MCF 10A (cell line): ENCODE measurements at regions not wholly inside any gene's neighbourhood (a gene's known extent, or its start where the extent isn't known, plus 50 kb on each side); places are given as distances from the start of the nearest gene placed in this dataset.

Experiments
- BruUV-seq: library from RNA; stranded (reverse); fragments of 400-500 nt; replicated peaks from 2 replicates; lab custom pipeline; 2021; lab: Mats Ljungman, UMichigan
- CTCF ChIA-PET: fragments of 300-600 bp; sonication (Branson Sonifier 250); formaldehyde crosslinking; extraction: SDS; loops from one replicate; lab custom pipeline; 2021; ENCODE audit warnings: antibody characterized with exemption, inconsistent platforms; lab: Yijun Ruan, JAX
- POLR2A ChIA-PET: fragments of 300-600, 350-650 bp; sonication (Branson Sonifier 250); formaldehyde crosslinking; extraction: SDS; loops from one replicate; lab custom pipeline; 2020; ENCODE audit warnings: antibody characterized with exemption, inconsistent platforms; lab: Yijun Ruan, JAX
- DNase-seq: peaks from one replicate; pipeline ENCODE4 v3.0.0-alpha.2; 2018; ENCODE audit not compliant: unreplicated experiment
- H3K27ac Mint-ChIP-seq: one replicate; pipeline ENCODE4 v1.8.0; 2022; ENCODE audit warnings: mild to moderate bottlenecking, low read depth, mixed read lengths; ENCODE audit not compliant: unreplicated experiment
- H3K27me3 Mint-ChIP-seq: one replicate; pipeline ENCODE4 v1.8.0; 2022; ENCODE audit warnings: mixed read lengths; ENCODE audit not compliant: insufficient read depth, unreplicated experiment
- H3K36me3 Mint-ChIP-seq: one replicate; pipeline ENCODE4 v1.8.0; 2022; ENCODE audit warnings: mild to moderate bottlenecking, moderate library complexity, mixed read lengths; ENCODE audit not compliant: insufficient read depth, unreplicated experiment
- H3K4me1 Mint-ChIP-seq: one replicate; pipeline ENCODE4 v1.8.0; 2022; ENCODE audit warnings: mixed read lengths; ENCODE audit not compliant: insufficient read depth, unreplicated experiment
- H3K4me3 Mint-ChIP-seq: one replicate; pipeline ENCODE4 v1.8.0; 2022; ENCODE audit warnings: mild to moderate bottlenecking, moderate library complexity, mixed read lengths; ENCODE audit not compliant: unreplicated experiment
- H3K9me3 Mint-ChIP-seq: one replicate; pipeline ENCODE4 v1.8.0; 2022; ENCODE audit warnings: mixed read lengths; ENCODE audit not compliant: unreplicated experiment
- CTCF ChIP-seq: fragments of 200-600 bp; IDR thresholded peaks from one replicate; pipeline ENCODE4 v1.8.0; 2022; ENCODE audit warnings: antibody characterized with exemption, mild to moderate bottlenecking; ENCODE audit not compliant: unreplicated experiment
- intact Hi-C: fragments of 100-400 bp; cut with micrococcal nuclease; formaldehyde crosslinking; loops from 2 replicates; pipeline ENCODE4 v1.14.1; 2022

GRCh38 chr2:17228461-17228860 is 289.8 kb downstream of the RAD51AP2 start:
- H3K9me3 Mint-ChIP-seq: no peaks in the 10 kb centered on the region
- no TSS peak for BruUV-seq
- ChIA-PET POLR2A (no interaction called here), CTCF (no interaction called here)
- no peaks in the 10 kb centered on the region for H3K27me3 Mint-ChIP-seq
- no peak overlapping the region for H3K27ac Mint-ChIP-seq
- DNase-seq: no peak
- no peaks in the 10 kb centered on the region for H3K36me3 Mint-ChIP-seq
- TF ChIP-seq CTCF: no peak
- intact Hi-C loops: no loop called here
- no peaks in the 10 kb centered on the region for H3K4me1 Mint-ChIP-seq
- H3K4me3 Mint-ChIP-seq: no peak overlapping the region

GRCh38 chr2:17227856-17228255 is 290.4 kb downstream of the RAD51AP2 start:
- ChIA-PET POLR2A (interaction anchor here (0.7 kb wide), 1 partner anchor 144 kb away, joined by 4 read pairs; no protein-coding TSS in a partner anchor), CTCF (no interaction called here)
- H3K9me3 Mint-ChIP-seq: no peaks in the 10 kb centered on the region
- BruUV-seq: no TSS peak
- H3K36me3 Mint-ChIP-seq: no peaks in the 10 kb centered on the region
- no peaks in the 10 kb centered on the region for H3K4me1 Mint-ChIP-seq
- no peak for TF ChIP-seq CTCF
- no peaks in the 10 kb centered on the region for H3K27me3 Mint-ChIP-seq
- intact Hi-C loops: no loop called here
- no peak for DNase-seq
- no peak overlapping the region for H3K27ac Mint-ChIP-seq
- H3K4me3 Mint-ChIP-seq: no peak overlapping the region

DNA sequence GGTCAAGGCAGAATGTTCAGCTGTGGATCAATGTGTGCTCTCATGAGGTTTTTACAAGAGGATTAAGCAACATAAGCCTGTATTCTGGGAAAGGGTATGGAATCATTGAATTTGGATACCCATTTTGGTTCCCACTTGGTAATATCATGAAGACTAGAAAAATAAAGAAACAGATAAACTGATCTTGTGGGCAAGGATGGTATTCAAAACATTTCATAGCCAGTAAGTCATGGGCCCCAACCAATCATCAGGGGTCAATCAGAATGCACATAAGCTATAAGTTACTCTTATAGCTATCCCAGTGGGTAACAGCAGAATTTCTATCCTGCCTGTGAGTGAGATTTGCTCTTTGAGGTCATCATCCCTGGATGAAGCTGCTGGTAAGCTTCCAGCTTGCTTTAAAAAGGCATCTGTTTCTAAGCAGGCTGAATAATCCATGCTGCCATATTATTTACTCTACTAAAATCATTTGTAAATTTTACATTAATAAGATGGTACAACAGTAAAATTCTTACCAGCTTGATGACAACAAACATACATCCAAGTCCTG is 291.2 kb downstream of the RAD51AP2 start:
- no peak overlapping the region for H3K27ac Mint-ChIP-seq
- no peak overlapping the region for H3K4me3 Mint-ChIP-seq
- ChIA-PET POLR2A (interaction anchor here (0.7 kb wide), 1 partner anchor 131 kb away, joined by 3 read pairs; no protein-coding TSS in a partner anchor), CTCF (interaction anchor here (0.6 to 1.1 kb wide), 4 partner anchors 189 to 1201 kb away, joined by 3 to 5 read pairs (median 4); no protein-coding TSS in a partner anchor)
- no peaks in the 10 kb centered on the region for H3K4me1 Mint-ChIP-seq
- H3K9me3 Mint-ChIP-seq: no peaks in the 10 kb centered on the region
- BruUV-seq: no TSS peak
- H3K27me3 Mint-ChIP-seq: no peaks in the 10 kb centered on the region
- intact Hi-C loops: no loop called here
- no peak for DNase-seq
- H3K36me3 Mint-ChIP-seq: no peaks in the 10 kb centered on the region
- no peak for TF ChIP-seq CTCF

GRCh38 chr2:17223211-17223610 is 295.0 kb downstream of the RAD51AP2 start:
- H3K4me3 Mint-ChIP-seq: no peak overlapping the region
- no TSS peak for BruUV-seq
- H3K9me3 Mint-ChIP-seq: no peaks in the 10 kb centered on the region
- no peaks in the 10 kb centered on the region for H3K27me3 Mint-ChIP-seq
- ChIA-PET CTCF (interaction anchor here (0.8 kb wide), 1 partner anchor 449 kb away, joined by 4 read pairs; no protein-coding TSS in a partner anchor), POLR2A (no interaction called here)
- no peaks in the 10 kb centered on the region for H3K4me1 Mint-ChIP-seq
- DNase-seq: no peak
- no peaks in the 10 kb centered on the region for H3K36me3 Mint-ChIP-seq
- H3K27ac Mint-ChIP-seq: no peak overlapping the region
- TF ChIP-seq CTCF: no peak
- intact Hi-C loops: no loop called here
